CD14-positive monocyte (primary cell): ENCODE measurements at regions not wholly inside any gene's neighbourhood (a gene's known extent, or its start where the extent isn't known, plus 50 kb on each side); places are given as distances from the start of the nearest gene placed in this dataset.
"Not testable (repeated sequence)": the region's sequence is repeated elsewhere in the genome, so short reads cannot be mapped to it uniquely, and the experiment has no call there.

Experiments used
- DNase-seq, 3 donors: peaks; one replicate each; pipeline ENCODE4 v3.0.0-alpha.2; 2011 to 2022
- H2AFZ ChIP-seq: 2 replicates; pipeline ENCODE4 v1.6.0; 2012; ENCODE audit warnings: mild to moderate bottlenecking, low read depth, low read length, inconsistent platforms; ENCODE audit not compliant: insufficient read depth, poor library complexity, severe bottlenecking
- H3K27ac ChIP-seq, 2 donors: 1 replicate in 1 of 2; 2 replicates in 1 of 2; pipeline ENCODE4 v1.5.1; 2012 to 2013; ENCODE audit warnings: low read length in 2 of 2, control low read depth in 1 of 2, inconsistent platforms in 1 of 2, low read depth in 1 of 2, mild to moderate bottlenecking in 1 of 2
- H3K27me3 ChIP-seq, 2 donors: one replicate each; pipeline versions ENCODE4 v1.6.0 to v1.6.1; 2011 to 2013; ENCODE audit warnings: low read length in 2 of 2; ENCODE audit not compliant: control insufficient read depth in 2 of 2, insufficient read depth in 2 of 2
- H3K36me3 ChIP-seq, 2 donors: replicated peaks in 1 of 2; 1 replicate in 1 of 2; 2 replicates in 1 of 2; pipeline versions ENCODE4 v1.5.1 to v1.6.1; 2012 to 2013; ENCODE audit warnings: low read length in 2 of 2, control low read depth in 1 of 2, inconsistent platforms in 1 of 2, mild to moderate bottlenecking in 1 of 2; ENCODE audit not compliant: insufficient read depth in 2 of 2, control insufficient read depth in 1 of 2
- H3K4me1 ChIP-seq, 2 donors: 1 replicate in 1 of 2; 2 replicates in 1 of 2; pipeline versions ENCODE4 v1.5.1 to v1.6.1; 2012 to 2013; ENCODE audit warnings: low read length in 2 of 2, control low read depth in 1 of 2, inconsistent platforms in 1 of 2, mild to moderate bottlenecking in 1 of 2, moderate library complexity in 1 of 2; ENCODE audit not compliant: insufficient read depth in 2 of 2, control insufficient read depth in 1 of 2
- H3K4me2 ChIP-seq: replicated peaks from 2 replicates; pipeline ENCODE3; 2012; ENCODE audit warnings: low read length, moderate library complexity, mild to moderate bottlenecking; ENCODE audit not compliant: poor library complexity, severe bottlenecking; ENCODE audit errors: extremely low read depth
- H3K4me3 ChIP-seq, 3 experiments: fragments of 200-600 bp in 1 of 3; sonication (generic) in 1 of 3; replicated peaks in 1 of 3; 1 replicate in 2 of 3; 2 replicates in 1 of 3; pipeline ENCODE4 v1.5.1; 2011 to 2013; ENCODE audit warnings: low read length in 3 of 3, mild to moderate bottlenecking in 3 of 3, control low read depth in 2 of 3, low read depth in 2 of 3, inconsistent platforms in 1 of 3, moderate library complexity in 1 of 3
- H3K79me2 ChIP-seq: 2 replicates; pipeline ENCODE4 v1.6.0; 2012; ENCODE audit warnings: mild to moderate bottlenecking, control low read depth, inconsistent platforms, low read length, moderate library complexity; ENCODE audit not compliant: insufficient read depth
- H3K9ac ChIP-seq: 2 replicates; pipeline ENCODE4 v1.6.0; 2017; ENCODE audit warnings: low read length, mild to moderate bottlenecking; ENCODE audit not compliant: insufficient read depth, poor library complexity, severe bottlenecking
- H3K9me3 ChIP-seq, 2 donors: replicated peaks in 1 of 2; 1 replicate in 1 of 2; 2 replicates in 1 of 2; pipeline versions ENCODE4 v1.5.1 to v1.6.1; 2012 to 2013; ENCODE audit warnings: low read length in 2 of 2, control low read depth in 1 of 2; ENCODE audit not compliant: control insufficient read depth in 1 of 2, insufficient read depth in 1 of 2
- H4K20me1 ChIP-seq: 2 replicates; pipeline ENCODE4 v1.6.0; 2012; ENCODE audit warnings: mild to moderate bottlenecking, low read length, control low read depth, moderate library complexity; ENCODE audit not compliant: insufficient read depth
- H3K27ac Mint-ChIP-seq, 7 donors: one replicate each; pipeline ENCODE4 v1.8.0; 2020; ENCODE audit warnings: mild to moderate bottlenecking in 7 of 7, mixed read lengths in 7 of 7, moderate library complexity in 6 of 7, inconsistent platforms in 2 of 7
- H3K27me3 Mint-ChIP-seq, 3 donors: one replicate each; pipeline ENCODE4 v1.8.0; 2021 to 2022; ENCODE audit warnings: low read depth in 3 of 3, mild to moderate bottlenecking in 3 of 3, mixed read lengths in 3 of 3, moderate library complexity in 3 of 3, inconsistent platforms in 1 of 3
- H3K36me3 Mint-ChIP-seq, 2 donors: one replicate each; pipeline ENCODE4 v1.8.0; 2020; ENCODE audit warnings: mixed read lengths in 2 of 2, inconsistent platforms in 1 of 2, mild to moderate bottlenecking in 1 of 2
- H3K4me1 Mint-ChIP-seq: one replicate; pipeline ENCODE4 v1.8.0; 2020; ENCODE audit warnings: mild to moderate bottlenecking, mixed read lengths
- H3K4me3 Mint-ChIP-seq, 2 donors: one replicate each; pipeline ENCODE4 v1.8.0; 2020; ENCODE audit warnings: mild to moderate bottlenecking in 2 of 2, mixed read lengths in 2 of 2, moderate library complexity in 1 of 2
- H3K9me3 Mint-ChIP-seq, 7 donors: one replicate each; pipeline ENCODE4 v1.8.0; 2020 to 2022; ENCODE audit warnings: mixed read lengths in 7 of 7, mild to moderate bottlenecking in 6 of 7, moderate library complexity in 6 of 7, inconsistent platforms in 2 of 7
- CTCF ChIP-seq: fragments of 200-600 bp; IDR thresholded peaks from one replicate; pipeline ENCODE4 v1.8.0; 2022; ENCODE audit warnings: antibody characterized with exemption, mild to moderate bottlenecking
- WGBS: methylation state at CpG from one replicate; pipeline ENCODE4 v1.1.5; 2013; ENCODE audit warnings: missing lambda C conversion rate; ENCODE audit not compliant: insufficient coverage; 5-methylcytosine and 5-hydroxymethylcytosine counted together
- intact Hi-C, 2 donors: fragments of 100-400 bp; cut with micrococcal nuclease; formaldehyde crosslinking; loops; one replicate each; pipeline versions ENCODE4 v1.15.0 to v1.15.1; 2023

- H3K4me1 ChIP-seq = no peaks in the 10 kb centered on the region
- Mint-ChIP-seq H3K27ac (no peak overlapping the region), H3K4me1 (no peaks in the 10 kb centered on the region), H3K27me3 (peaks cover 0 to 2% (median 1%) of the 10 kb centered on the region in 3 donors), H3K9me3 (peaks cover 0 to 9% (median 3%) of the 10 kb centered on the region in 7 donors), H3K36me3 (no peaks in the 10 kb centered on the region), H3K4me3 (no peak overlapping the region)
- H2AFZ ChIP-seq = no peak overlapping the region
- H3K9ac ChIP-seq = no peak overlapping the region
- H3K27ac ChIP-seq = no peak overlapping the region
- H4K20me1 ChIP-seq = no peaks in the 10 kb centered on the region
- no peak for DNase-seq
- H3K79me2 ChIP-seq = no peaks in the 10 kb centered on the region
- no peak for TF ChIP-seq CTCF
- H3K36me3 ChIP-seq = no peaks in the 10 kb centered on the region
- intact Hi-C loops = no loop called here
- no peak overlapping the region for H3K4me2 ChIP-seq
- H3K27me3 ChIP-seq = no peaks in the 10 kb centered on the region
- peaks cover 0 to 2% of the 10 kb centered on the region in 2 donors for H3K9me3 ChIP-seq
- H3K4me3 ChIP-seq = no peak overlapping the region
- no CpG with 5 or more reads among the region's 1 CpG for WGBS
Measured at GRCh38 chr4:61004651-61005170, 195.4 kb upstream of the ADGRL3 start.

- no peak overlapping the region for H2AFZ ChIP-seq
- no peak overlapping the region for H3K4me2 ChIP-seq
- peaks cover 0 to 11% of the 10 kb centered on the region in 2 donors for H3K9me3 ChIP-seq
- no peak overlapping the region for H3K27ac ChIP-seq
- no peaks in the 10 kb centered on the region for H3K4me1 ChIP-seq
- no peak for TF ChIP-seq CTCF
- DNase-seq = no peak
- Mint-ChIP-seq H3K27ac (no peak overlapping the region), H3K9me3 (peaks cover 6 to 15% (median 11%) of the 10 kb centered on the region in 7 donors), H3K27me3 (peaks cover 0 to 2% (median 0%) of the 10 kb centered on the region in 3 donors), H3K4me1 (no peaks in the 10 kb centered on the region), H3K4me3 (no peak overlapping the region), H3K36me3 (no peaks in the 10 kb centered on the region)
- no peak overlapping the region for H3K9ac ChIP-seq
- no peaks in the 10 kb centered on the region for H3K36me3 ChIP-seq
- no CpG with 5 or more reads among the region's 2 CpGs for WGBS
- intact Hi-C loops = no loop called here
- no peaks in the 10 kb centered on the region for H4K20me1 ChIP-seq
- no peaks in the 10 kb centered on the region for H3K27me3 ChIP-seq
- no peaks in the 10 kb centered on the region for H3K79me2 ChIP-seq
- H3K4me3 ChIP-seq = no peak overlapping the region
Measured at GRCh38 chr4:61011051-61011450, 189.1 kb upstream of the ADGRL3 start.

GRCh38 chr4:61011936-61012335 lies 188.2 kb upstream of the ADGRL3 start:
- H3K4me2 ChIP-seq, H3K4me3 ChIP-seq, H3K27me3 ChIP-seq, H4K20me1 ChIP-seq, H3K4me3 Mint-ChIP-seq, H3K9ac ChIP-seq, H3K36me3 Mint-ChIP-seq, H3K36me3 ChIP-seq, H3K4me1 ChIP-seq, H3K27ac ChIP-seq, H3K4me1 Mint-ChIP-seq, DNase-seq, H3K27ac Mint-ChIP-seq, H2AFZ ChIP-seq, H3K27me3 Mint-ChIP-seq, H3K79me2 ChIP-seq, intact Hi-C loops: not testable (repeated sequence)
- peaks cover 0 to 11% of the 10 kb centered on the region in 2 donors for H3K9me3 ChIP-seq
- 94% methylated on average over 5 of the region's 5 CpGs for WGBS
- H3K9me3 Mint-ChIP-seq = peaks cover 7 to 16% (median 11%) of the 10 kb centered on the region in 7 donors
